Tibial artery (tissue), 4 donors: ENCODE measurements at regions not wholly inside any gene's neighbourhood (a gene's known extent, or its start where the extent isn't known, plus 50 kb on each side); places are given as distances from the start of the nearest gene placed in this dataset.
"Not testable (repeated sequence)": the region's sequence is repeated elsewhere in the genome, so short reads cannot be mapped to it uniquely, and the experiment has no call there.

ENCODE experiments used
- DNase-seq, 2 donors: peaks; one replicate each; pipeline ENCODE4 v3.0.0-alpha.2; 2019
- H3K27ac ChIP-seq, 2 donors: fragments of 200-600 bp; sonication (generic) in 1 of 2; 1 replicate in 1 of 2; 2 replicates in 1 of 2; pipeline ENCODE4 v1.5.1; 2018 to 2019; ENCODE audit warnings: mild to moderate bottlenecking in 1 of 2
- H3K27me3 ChIP-seq, 2 donors: fragments of 200-600 bp; sonication (generic) in 1 of 2; one replicate each; pipeline versions ENCODE4 v1.5.1 to v1.6.0; 2016 to 2019
- H3K36me3 ChIP-seq, 3 donors: fragments of 200-600 bp; sonication (generic) in 2 of 3; one replicate each; pipeline ENCODE4 v1.5.1; 2016 to 2019; ENCODE audit warnings: mild to moderate bottlenecking in 2 of 3
- H3K4me1 ChIP-seq, 4 donors: fragments of 200-600 bp; sonication (generic) in 2 of 4; 1 replicate in 3 of 4; 2 replicates in 1 of 4; pipeline ENCODE4 v1.5.1; 2016 to 2019
- H3K4me3 ChIP-seq, 2 donors: fragments of 200-600 bp; sonication (generic) in 1 of 2; 1 replicate in 1 of 2; 2 replicates in 1 of 2; pipeline ENCODE4 v1.5.1; 2018 to 2019; ENCODE audit warnings: mild to moderate bottlenecking in 2 of 2
- H3K9me3 ChIP-seq, 3 donors: fragments of 200-600 bp; sonication (generic) in 1 of 3; one replicate each; pipeline ENCODE4 v1.5.1; 2016 to 2019
- CTCF ChIP-seq, 2 experiments: fragments of 200-600 bp in 1 of 2; fragments of 450-650 bp in 1 of 2; IDR thresholded peaks; one replicate each; pipeline ENCODE4 v1.5.1; 2017 to 2019; ENCODE audit warnings: antibody characterized with exemption in 2 of 2, mild to moderate bottlenecking in 1 of 2, moderate library complexity in 1 of 2
- intact Hi-C: fragments of 100-400 bp; cut with DNase I; formaldehyde crosslinking; loops from one replicate; pipeline ENCODE4 v1.15.0; 2023; ENCODE audit warnings: low total_unique reads

- intact Hi-C loops = no loop called here
These were observed 1017.1 kb upstream of the HS3ST1 start for GRCh38 chr4:12445711-12446235.

GRCh38 chr4:12439633-12440305 lies 1011.1 kb upstream of the HS3ST1 start:
- no peak for TF ChIP-seq CTCF (IDR thresholded peaks at IDR 0.05)
- no peaks in the 10 kb centered on the region for H3K27me3 ChIP-seq
- intact Hi-C loops = no loop called here

More at GRCh38 chr4:12445711-12446235, 1017.1 kb upstream of the HS3ST1 start:
- H3K4me3 ChIP-seq = no peak overlapping the region
- H3K9me3 ChIP-seq = no peaks in the 10 kb centered on the region
- no peaks in the 10 kb centered on the region for H3K36me3 ChIP-seq
- no peaks in the 10 kb centered on the region for H3K27me3 ChIP-seq
- no peak for DNase-seq
- H3K27ac ChIP-seq = no peak overlapping the region
- TF ChIP-seq CTCF (IDR thresholded peaks at IDR 0.05) = no peak
- H3K4me1 ChIP-seq = no peaks in the 10 kb centered on the region

DNA sequence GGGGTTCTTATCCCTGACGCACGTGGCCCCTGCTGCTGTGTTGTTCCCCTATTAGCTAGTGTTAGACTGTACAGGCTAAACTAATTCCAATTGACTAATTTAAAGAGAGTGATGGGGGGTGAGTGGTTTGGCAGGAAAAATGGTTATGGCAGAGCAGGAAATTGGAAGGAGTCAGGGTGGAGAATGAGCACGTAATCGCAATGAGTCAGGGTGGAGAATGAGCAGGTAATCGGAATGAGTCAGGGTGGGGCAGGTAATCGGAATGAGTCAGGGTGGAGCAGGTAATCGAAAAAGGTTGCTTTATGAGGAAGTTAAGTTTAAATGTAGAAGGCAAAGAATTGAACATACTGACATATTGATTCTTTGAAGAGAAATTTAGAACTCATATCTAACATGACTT lies 1002.6 kb upstream of the HS3ST1 start:
- H3K9me3 ChIP-seq, H3K4me3 ChIP-seq, intact Hi-C loops, H3K36me3 ChIP-seq, DNase-seq, H3K27me3 ChIP-seq, H3K4me1 ChIP-seq, H3K27ac ChIP-seq: not testable (repeated sequence)

More at GRCh38 chr4:12439633-12440305, 1011.1 kb upstream of the HS3ST1 start:
- Histone ChIP-seq H3K36me3 (no peaks in the 10 kb centered on the region), H3K9me3 (no peaks in the 10 kb centered on the region), H3K4me1 (no peaks in the 10 kb centered on the region), H3K27ac (no peak overlapping the region), H3K4me3 (no peak overlapping the region)
- no peak for DNase-seq

- TF ChIP-seq CTCF (IDR thresholded peaks at IDR 0.05) = no peak
- Histone ChIP-seq H3K36me3 (no peaks in the 10 kb centered on the region), H3K27me3 (no peaks in the 10 kb centered on the region), H3K4me3 (no peak overlapping the region), H3K9me3 (no peaks in the 10 kb centered on the region), H3K27ac (no peak overlapping the region), H3K4me1 (no peaks in the 10 kb centered on the region)
- intact Hi-C loops = no loop called here
- DNase-seq = no peak
These were observed 992.7 kb upstream of the HS3ST1 start for GRCh38 chr4:12421364-12421763.

- no peaks in the 10 kb centered on the region for H3K9me3 ChIP-seq
- no peak for TF ChIP-seq CTCF (IDR thresholded peaks at IDR 0.05)
- no peaks in the 10 kb centered on the region for H3K27me3 ChIP-seq
- H3K4me3 ChIP-seq = no peak overlapping the region
- H3K4me1 ChIP-seq = no peaks in the 10 kb centered on the region
- intact Hi-C loops = no loop called here
- no peak for DNase-seq
- H3K27ac ChIP-seq = no peak overlapping the region
- H3K36me3 ChIP-seq = no peaks in the 10 kb centered on the region
These were observed 988.1 kb upstream of the HS3ST1 start for GRCh38 chr4:12416755-12417154.

DNA sequence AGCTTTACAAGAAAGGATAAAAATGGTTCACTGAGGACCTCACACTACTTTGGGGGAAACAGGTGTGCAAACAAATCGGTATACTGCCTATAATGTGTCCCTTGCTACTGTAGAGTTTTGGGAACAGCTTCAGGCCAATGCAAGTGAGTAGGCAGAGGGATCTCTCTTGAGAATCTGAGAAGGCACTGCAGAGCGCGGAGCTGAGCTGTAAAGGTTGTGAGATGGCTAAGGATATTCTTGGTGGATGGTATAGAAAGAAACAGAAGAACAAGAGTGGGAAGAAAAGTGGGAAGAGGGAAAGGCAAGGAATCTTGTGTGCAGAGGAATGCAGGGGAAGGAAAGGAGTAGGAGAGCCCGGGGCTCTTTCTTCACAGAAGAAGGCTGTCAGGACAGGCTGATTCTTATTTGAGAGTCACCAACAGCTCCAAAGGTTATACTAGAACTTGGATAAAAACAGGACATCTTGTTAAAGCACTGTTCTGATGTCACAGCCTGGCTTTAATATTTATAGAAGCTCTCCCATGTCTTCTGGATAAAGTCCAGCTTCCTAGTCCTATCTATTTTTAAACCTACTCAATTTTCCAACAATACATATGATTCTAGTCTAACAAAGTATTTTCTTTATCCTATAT lies 985.6 kb upstream of the HS3ST1 start:
- intact Hi-C loops = no loop called here
- no peak for TF ChIP-seq CTCF (IDR thresholded peaks at IDR 0.05)
- Histone ChIP-seq H3K4me3 (no peak overlapping the region), H3K4me1 (no peaks in the 10 kb centered on the region), H3K36me3 (no peaks in the 10 kb centered on the region), H3K9me3 (no peaks in the 10 kb centered on the region), H3K27ac (no peak overlapping the region), H3K27me3 (no peaks in the 10 kb centered on the region)
- no peak for DNase-seq
